ENCODE measurements at regions not wholly inside any gene's neighbourhood (a gene's known extent, or its start where the extent isn't known, plus 50 kb on each side); places are given as distances from the start of the nearest gene placed in this dataset.
A peak's percentile ranks its signal among the peaks of the same experiment; 100 is the strongest.
"Not testable (repeated sequence)": the region's sequence is repeated elsewhere in the genome, so short reads cannot be mapped to it uniquely, and the experiment has no call there.

GRCh38 chr6:106847116-106847515 is 127.4 kb downstream of the CD24 start:
- no peak for ATAC-seq

GRCh38 chr6:106844930-106845329 is 129.6 kb downstream of the CD24 start:
- ATAC-seq, result no peak

- ATAC-seq, result no peak
These were observed 141.6 kb downstream of the CD24 start for GRCh38 chr6:106832766-106833510.

GRCh38 chr6:106830930-106831329 is 143.6 kb downstream of the CD24 start:
- no peak for ATAC-seq

GRCh38 chr6:106829451-106829850 is 145.1 kb downstream of the CD24 start:
- no peak for ATAC-seq

GRCh38 chr6:106827081-106827480 is 147.4 kb downstream of the CD24 start:
- no peak for ATAC-seq

GRCh38 chr6:106825156-106825555 is 149.4 kb downstream of the CD24 start:
- ATAC-seq, result peak; percentile 13

- ATAC-seq, result no peak
These were observed 150.7 kb downstream of the CD24 start for GRCh38 chr6:106823732-106824351.

GRCh38 chr6:106823058-106823457 is 151.5 kb downstream of the CD24 start:
- ATAC-seq, result no peak

GRCh38 chr6:106820412-106820852 is 154.1 kb downstream of the CD24 start:
- ATAC-seq, result no peak

- no peak for ATAC-seq
These were observed 163.3 kb downstream of the CD24 start for GRCh38 chr6:106811088-106811686.

- ATAC-seq, result no peak
These were observed 165.8 kb downstream of the CD24 start for GRCh38 chr6:106808758-106809157.

- ATAC-seq, result no peak
These were observed 166.4 kb downstream of the CD24 start for GRCh38 chr6:106807947-106808611.

- ATAC-seq, result not testable (repeated sequence)
These were observed 168.3 kb downstream of the CD24 start for GRCh38 chr6:106806253-106806652.

GRCh38 chr6:106805771-106806170 is 168.8 kb downstream of the CD24 start:
- ATAC-seq, result no peak

- no peak for ATAC-seq
These were observed 169.9 kb downstream of the CD24 start for GRCh38 chr6:106804346-106805335.

GRCh38 chr6:106803188-106803587 is 171.3 kb downstream of the CD24 start:
- no peak for ATAC-seq

- ATAC-seq, result no peak
These were observed 172.4 kb downstream of the CD24 start for GRCh38 chr6:106802139-106802538.

- no peak for ATAC-seq
These were observed 171.9 kb downstream of the QRSL1 start for GRCh38 chr6:106801256-106801655.

- ATAC-seq, result peak; percentile 82
These were observed 171.0 kb downstream of the QRSL1 start for GRCh38 chr6:106800379-106800778.

- peak; percentile 74 for ATAC-seq
These were observed 169.9 kb downstream of the QRSL1 start for GRCh38 chr6:106799031-106799894.
